ENCODE measurements at regions not wholly inside any gene's neighbourhood (a gene's known extent, or its start where the extent isn't known, plus 50 kb on each side); places are given as distances from the start of the nearest gene placed in this dataset.

DNA sequence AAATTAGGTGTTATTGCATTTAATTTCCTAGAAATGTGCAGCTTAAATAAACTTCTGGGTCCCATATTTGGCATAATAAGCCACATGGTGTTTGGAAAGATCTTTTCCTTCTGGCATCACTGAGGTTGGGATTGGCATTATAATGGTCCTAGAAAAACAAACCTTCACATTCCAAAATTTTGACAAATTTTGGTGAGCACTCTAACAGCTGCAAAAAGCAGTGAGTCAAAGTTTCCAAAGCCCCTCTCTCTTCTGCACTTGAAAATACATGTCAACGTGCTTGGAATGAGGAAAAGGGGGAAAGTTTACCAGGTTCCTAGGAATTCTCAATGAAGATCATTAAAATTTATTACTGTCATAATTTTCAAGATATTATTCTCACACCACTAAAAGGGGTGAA lies 77.8 kb upstream of the STK17B start:
- no peak for DNase-seq

DNA sequence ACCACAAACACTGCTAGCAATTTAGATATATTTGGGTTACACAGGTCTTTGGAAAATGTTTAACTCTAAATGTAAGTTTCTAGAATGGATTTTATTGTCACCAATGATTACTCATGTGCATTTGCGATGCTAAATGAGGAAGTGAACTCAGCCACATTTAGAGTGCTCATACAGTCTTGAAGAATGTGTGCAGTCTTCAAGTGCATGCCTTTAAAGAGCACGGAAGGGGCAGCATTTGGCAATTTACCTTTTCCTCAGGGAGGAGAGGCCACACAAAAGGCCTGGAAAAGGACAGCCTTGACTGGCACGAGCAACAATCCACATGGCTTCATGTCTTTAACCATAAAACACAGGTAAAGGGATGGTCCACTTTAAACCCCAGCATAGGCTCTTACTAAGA lies 78.5 kb upstream of the STK17B start:
- no peak for DNase-seq

DNA sequence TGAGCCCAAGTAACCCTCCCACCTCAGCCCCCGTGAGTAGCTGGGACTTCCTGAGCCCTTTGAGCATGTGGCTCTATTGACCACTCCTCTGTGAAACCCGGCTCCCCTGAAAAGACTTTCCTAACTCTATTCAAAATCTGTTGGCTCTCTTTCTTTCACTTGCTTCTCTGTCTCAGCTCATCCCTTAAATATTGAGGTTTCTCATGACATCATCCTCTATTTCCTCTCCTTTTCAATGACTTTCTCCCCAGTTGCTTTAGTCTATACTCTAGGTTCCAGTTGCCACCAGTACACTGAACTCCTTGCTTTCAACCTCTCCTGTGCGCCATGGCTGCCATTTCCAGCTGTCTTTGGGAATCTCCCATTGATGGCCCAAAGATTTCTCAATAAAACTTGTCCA lies 79.8 kb upstream of the STK17B start:
- no peak for DNase-seq

DNA sequence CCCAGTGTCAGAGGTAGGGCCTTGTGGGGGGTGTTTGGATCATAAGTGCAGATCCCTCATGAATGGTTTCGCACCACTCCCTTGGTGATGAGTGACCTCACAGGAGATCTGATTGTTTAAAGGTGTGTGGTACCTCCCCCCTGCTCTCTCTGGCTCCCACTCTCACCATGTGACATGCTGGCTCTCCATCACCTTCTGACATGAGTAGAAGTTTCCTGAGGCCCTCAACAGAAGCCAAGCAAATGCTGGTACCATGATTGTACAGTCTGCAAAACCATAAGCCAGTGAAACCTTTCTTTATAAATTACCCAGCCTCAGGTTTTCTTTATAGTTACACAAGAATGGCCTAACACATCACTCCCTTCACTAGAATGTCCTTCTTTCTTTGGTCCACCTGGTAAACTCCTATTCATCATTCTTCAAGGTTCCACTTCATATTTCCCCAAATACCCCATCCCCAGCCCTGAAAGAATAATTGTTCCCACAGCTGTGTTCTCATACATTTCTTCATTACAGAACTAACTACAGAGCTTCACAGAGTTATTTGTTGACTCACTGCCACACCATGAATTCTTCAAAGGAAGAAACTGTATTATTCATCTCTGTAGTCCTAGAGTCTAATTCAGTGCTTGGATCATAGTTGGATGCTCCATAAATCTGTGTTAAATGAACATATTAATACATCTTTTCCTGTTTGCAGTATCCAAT lies 81.2 kb upstream of the STK17B start:
- no peak for DNase-seq

DNA sequence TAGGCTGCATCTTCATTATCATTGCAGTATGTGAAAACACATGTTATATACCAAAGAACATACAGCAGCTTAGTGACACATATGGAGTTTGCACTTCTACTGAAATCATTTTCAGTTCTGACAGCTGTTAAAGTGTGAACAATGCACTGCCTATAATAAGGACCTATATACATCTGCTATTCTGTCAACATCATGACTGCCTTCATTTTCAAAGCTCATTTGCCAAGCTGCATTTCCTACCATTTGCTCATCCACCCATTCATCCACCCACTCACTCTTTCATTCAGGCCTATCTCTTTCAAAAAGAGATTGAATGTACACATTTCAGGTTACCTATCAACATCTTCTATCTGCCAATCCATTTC lies 81.7 kb upstream of the STK17B start:
- DNase-seq = no peak

DNA sequence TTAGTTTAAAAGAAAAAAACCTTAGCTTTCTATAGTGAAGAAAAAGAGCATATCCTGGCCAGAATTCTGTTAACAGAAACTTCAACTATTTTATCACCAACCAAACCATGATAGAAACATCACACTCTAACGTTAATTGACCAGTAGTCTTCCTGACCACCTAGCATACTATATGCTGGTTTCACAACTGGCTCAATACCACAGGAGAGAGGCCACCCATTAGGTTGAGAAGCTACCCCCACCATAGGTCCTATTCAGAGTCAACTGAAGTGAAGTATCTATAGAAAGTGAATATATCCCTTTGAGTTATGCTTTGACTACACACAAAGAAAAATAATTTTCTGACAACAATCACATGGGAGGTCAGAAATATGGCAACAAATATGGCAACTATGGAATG lies 85.2 kb upstream of the STK17B start:
- DNase-seq = no peak

DNA sequence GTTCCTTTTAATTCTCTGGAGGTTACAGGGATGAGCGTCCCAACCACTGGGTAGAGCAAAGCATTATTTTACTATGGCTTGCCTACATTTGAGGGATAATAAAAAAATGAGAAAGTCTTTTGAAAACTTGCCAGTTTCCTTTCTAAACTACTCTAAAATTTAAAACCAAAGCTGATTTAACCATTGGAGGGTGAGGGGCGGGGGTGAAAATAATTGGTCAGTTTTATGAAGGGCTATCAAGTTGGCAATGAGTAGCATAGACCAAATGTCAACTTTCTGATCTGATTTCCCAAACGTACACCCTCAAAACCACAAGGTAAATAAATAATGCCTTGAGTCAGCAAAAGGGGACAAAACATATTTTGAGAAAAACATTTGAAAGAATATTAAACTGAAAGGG lies 85.7 kb upstream of the STK17B start:
- no peak for DNase-seq

DNA sequence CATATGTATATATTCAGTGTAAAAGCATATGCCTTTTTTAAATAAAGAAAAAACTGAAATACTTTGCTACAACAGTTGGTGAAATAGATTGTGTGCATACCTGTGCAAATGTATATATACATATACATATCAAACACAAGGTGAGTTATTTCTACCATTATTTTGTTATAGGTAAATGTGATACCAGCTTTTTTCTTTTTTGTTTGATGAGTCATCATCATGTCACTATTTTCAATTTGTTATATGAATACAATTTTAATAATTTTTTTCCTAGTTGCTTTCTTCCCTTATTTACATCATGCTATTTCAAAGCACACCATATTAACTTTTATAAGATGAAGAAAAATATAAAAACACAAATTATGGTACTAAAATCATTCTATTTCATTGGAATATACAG lies 87.0 kb upstream of the STK17B start:
- DNase-seq = no peak

DNA sequence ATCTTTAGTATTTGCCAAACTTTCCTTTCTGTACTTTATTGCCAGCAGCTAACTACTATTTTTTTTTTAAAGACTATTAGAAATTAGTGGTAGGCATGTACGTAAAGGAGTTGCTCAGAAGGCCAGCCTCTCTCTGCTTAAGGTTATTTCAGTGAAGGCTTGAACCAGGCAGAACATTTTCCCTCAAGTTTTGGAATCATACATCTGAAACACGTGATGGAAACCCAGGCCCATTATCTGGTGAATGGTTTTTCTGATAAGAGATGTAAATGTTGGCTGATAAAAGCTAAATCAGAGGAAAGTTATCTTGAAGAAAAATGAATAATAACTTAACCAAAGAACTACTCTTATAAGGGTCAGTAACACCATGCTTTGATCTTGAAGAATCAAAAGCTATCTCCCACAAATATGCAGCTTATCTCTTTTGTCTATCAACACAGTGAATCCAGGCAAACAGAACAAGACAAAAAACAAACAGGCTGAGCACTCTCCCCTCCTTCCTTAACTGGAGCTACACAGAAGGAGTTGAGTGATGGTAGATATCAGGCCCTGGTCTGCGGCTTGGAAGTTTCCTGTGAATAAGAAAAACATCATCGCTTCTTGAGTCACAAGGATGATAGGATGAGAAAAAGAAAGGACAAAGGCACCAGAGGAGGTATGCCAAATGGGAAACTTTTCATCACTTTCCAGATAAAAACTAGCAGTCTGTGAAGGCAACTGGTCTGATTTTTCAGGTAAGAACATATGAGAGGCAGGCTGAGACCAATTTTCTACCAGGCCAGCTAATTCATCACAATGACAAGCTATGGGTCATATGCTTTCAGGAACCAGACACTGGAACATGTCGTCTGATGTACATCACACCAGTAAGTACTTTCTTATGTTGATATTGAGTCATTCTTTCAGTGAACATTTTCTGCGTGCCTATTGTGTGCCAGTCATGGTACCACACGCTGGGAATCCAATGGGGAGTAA lies 88.4 kb upstream of the STK17B start:
- DNase-seq = peak; percentile 64

DNA sequence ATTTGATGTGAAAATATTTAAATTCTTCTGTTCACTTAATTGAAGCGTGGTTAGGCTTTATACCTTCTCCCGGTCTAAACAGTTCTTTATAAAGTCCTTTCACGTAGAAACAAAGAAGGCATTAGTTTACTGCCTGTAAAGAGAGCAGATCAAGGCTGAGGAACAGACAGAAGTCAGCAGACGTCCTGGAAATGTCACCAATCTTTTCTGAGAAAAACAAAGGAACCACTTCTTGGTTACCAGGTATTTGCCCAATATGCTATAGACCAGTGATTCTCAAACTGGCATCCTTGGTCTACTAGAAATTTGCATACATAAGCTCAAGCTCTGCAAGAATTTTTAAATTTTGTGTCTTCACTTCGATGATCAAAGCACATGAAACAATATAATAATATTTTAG lies 89.2 kb upstream of the STK17B start:
- DNase-seq = no peak

DNA sequence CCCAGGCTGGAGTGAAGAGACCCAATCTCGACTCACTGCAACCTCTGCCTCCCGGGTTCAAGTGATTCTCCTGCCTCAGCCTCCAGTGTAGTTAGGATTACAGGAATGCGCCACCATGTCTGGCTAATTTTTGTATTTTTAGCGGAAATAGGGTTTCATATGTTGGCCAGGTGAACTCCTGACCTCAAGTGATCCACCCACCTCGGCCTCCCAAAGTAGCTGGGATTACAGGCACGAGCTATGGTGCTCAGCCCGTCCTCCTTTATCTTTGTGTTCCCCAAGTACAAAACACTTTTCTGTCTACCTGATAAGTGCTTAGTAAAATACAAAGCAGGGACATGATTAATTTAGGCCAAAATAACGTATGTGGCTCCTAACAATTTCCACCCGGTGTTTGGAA lies 91.2 kb upstream of the STK17B start:
- peak; percentile 31 for DNase-seq

DNA sequence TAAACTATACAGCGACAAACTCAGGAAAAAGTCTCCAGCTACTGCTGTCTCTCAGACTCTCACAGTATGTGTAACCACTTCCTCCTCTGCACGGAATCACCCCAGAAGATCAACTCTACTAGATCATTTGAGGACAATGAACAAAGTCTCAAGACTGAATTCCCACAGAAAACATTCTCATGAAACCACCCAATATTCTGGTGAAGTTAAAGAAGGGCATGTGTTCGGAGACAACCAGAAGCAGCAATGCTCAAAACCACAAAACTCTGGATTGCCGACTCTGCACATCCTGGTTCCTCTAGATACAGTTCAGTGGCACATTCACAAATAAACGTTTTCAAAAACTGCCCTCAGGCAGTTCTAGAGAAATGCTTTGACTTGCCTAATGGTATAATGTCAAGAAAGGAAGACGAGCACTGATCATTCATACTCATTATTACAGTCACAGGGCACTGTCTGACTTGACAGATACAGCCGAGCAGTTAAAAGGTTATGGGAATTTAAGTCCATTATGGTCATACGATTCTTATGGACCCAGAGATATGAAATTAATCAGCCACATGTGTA lies 91.9 kb upstream of the STK17B start:
- peak; percentile 83 for DNase-seq

DNA sequence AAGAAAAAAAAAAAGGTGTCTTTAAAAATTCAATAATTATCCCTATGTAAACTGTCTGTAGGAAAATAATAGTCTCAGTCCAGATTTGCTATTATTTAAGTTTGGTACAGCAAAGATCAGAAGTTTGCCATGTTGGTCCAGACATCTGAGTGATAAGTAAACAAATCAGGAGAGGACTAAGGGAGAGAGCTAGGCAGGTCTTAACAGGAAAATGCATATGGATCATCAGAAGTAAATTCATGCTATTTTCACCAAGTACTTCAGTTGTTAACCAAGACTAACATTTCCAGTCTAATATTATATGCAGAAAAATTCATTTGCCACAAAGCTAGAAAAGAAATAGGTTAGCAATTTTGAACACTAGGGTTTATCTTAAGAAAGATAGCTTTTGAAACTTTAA lies 95.0 kb upstream of the STK17B start:
- no peak for DNase-seq

DNA sequence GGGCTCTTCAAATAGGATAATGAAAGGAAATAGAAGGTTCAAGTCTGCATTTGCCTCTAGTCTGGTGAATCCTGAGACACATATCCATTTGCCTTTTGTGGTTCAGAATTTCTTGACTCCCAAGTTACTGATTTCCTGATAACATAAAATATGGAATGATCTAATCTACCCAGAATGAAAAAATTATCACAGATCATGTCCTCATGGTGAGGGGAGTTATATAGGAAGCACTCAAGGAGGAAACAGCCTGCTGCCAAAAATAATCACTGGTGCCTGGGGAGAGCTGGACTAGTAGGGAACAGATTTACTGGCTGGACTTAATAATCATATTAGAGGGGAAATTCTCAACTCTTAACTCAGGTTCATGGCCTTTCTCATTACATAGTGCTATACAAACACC lies 95.5 kb upstream of the STK17B start:
- no peak for DNase-seq

DNA sequence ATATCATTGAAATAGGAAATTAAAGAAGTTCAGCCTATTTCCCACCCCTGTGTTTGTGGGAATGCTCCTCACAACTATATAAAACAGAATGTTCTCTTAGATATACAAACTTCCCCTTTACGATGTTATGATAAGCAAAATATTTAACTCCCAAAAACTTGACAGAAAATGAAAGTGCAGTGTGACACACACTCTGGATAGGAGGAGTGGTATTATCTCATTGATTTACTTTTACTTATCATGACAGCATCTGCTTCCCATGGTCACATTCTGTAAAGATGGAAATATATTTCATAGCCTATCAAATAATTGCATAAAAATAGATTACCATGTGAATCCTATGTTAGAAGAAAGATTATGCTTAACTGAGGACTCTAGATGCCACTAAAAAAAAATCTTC lies 96.6 kb upstream of the STK17B start:
- DNase-seq = peak; percentile 28

DNA sequence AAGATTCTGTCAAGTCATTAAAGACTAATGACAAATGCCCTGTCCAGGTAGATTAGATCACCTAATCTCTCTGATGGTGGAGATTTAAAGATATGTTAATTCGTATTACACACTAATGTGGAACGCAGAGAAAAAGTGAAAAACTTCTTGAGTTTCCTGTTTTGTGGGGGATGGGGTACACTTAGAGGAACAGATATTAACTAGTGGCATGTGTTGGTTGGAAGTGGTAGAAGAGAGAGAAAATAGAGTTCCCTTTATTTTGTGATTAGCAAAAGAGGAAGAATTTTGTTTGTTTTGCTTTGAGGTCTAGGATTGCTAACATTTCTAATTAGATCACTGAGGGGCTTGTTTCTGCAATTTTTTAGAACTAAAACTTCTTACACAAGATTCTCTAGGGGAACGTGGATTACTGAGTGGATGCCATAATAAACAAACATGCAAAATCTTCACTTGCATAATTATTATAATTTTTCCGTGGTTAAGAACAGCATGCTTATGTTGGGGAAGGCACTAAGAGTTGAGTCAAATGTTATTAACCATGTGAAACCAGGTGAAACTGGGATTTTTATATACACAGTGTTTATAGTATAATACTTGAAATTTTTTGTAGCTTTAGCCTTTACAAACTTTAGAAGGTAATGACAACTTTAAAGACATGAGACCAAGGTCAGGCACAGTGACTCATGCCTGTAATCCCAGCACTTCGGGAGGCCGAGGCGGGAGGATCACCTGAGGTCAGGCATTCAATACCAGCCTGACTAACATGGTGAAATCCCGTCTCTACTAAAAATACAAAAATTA lies 97.4 kb upstream of the STK17B start:
- DNase-seq = no peak

DNA sequence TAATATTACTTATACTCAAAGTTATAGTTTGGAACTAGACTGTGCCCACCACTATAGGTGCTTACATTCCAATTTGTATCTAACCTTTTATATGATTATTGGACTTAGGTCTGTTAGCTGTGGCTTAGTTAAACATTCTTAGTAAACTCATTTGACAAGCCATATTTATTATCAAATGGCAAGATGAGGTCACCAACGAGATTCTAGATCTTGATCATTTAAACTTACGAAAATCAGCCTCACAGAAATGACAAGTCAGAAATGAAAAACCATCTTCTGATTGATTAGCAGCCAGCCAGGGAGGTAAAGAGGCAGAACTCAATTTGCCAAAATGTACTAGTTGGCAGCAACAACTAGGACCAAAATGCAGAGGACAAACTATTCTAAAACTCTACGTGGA lies 100.4 kb upstream of the STK17B start:
- no peak for DNase-seq

DNA sequence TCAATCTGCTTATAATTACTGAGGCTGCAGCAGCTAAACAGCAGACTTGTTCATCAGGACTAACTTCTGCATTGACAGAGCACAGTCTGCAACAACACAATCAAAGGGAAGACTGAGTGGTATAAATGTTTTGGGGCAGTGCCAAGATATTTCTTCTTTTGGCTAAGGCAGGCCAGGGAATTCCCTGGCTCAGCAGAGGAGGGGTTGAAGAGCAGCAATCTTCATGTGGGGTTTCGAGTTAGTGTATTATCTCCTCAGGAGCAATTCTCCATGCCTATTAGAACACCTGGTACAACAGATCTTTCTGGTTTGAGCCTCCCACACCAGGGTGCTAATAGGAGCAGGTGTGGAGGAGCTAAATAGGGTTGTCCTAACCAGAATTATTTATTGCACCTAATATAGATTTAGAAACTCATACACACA lies 103.0 kb upstream of the STK17B start:
- DNase-seq = no peak

DNA sequence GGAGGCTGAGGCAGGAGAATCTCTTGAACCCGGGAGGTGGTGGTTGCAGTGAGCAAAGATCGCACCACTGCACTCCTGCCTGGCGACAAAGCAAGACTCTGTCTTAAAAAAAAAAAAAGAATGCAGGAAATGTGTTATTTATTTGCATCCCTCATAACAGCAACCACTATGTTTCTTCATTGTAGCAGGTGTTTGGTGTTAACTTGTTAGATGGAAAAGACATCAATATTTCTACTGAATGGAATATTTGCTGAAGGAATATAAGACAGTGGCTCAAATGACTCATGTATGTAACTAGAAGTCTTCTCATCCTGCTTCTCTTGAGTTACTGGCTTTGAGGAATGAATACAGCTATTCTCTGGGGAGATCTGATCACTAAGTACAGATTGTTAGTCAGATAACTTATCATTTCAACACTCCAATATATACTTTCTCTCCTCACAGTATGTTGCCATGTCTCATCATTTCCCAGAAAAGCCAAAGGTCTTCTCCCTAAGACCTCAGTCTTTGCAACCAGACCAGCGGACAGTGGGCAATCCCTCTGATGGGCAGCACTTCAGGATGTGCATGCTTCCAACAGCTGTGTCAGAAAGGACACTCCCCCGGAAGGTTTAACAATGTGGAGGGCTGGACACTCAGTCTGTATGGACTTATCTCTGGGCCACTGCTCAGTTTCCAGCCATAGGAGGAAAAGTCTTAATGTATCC lies 104.4 kb upstream of the STK17B start:
- DNase-seq = peak; percentile 23

DNA sequence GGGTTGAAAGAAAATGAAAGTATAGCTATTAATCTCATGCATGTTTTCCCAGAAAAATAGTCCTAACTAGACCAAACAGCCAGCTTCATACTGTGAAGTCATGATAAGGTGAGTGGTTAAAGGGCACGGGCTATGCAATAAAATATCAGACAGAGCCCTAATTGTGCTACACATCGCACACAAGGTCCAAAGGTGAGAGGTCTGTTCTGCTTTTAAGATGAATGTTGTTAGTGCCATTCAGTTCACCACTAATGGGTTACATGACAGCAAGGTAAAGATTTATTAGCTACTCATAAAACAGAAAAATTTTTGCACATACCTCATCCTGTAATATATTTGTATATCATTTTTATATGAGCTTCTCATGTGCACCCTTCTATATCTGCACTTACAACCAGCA lies 105.0 kb upstream of the STK17B start:
- DNase-seq = peak; percentile 17

DNA sequence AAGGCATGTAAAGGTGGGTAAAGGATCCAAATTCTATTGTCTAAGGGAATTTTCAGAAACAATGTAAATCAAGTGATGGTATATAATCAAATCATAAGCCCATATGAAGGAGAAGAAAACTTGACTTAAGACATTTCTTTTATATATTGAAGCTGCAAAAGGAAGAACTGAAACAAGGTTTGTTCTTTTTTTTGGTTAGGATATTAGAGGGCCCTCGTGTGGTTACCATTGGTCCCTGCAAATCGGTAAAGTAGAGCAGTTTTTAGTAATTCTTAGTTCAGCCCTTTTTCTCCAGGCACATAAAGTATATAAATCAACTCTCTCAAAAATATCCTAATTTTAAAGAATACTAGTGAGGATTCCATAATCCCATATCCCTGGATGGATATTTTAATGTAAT lies 105.6 kb upstream of the STK17B start:
- peak; percentile 56 for DNase-seq

DNA sequence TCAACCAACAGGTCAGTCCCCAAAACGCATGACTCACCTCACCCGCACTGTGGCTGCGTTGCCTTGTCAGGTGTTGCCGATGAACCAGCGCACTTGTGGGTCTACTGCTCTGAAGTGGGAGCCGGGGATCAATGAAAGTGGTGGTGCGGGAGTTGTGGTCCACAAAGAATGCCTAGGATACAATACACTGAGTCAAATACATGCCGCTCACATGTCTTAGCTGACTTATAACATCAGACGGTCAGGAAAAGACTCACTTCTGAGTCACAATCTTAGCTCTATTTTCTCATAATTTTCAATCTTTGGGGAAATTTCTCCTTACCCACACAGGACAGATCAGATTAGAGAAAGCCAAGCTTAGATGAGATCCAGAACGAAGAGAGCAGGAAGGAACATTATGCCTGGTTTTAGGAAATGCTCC lies 107.1 kb upstream of the STK17B start:
- DNase-seq = no peak

DNA sequence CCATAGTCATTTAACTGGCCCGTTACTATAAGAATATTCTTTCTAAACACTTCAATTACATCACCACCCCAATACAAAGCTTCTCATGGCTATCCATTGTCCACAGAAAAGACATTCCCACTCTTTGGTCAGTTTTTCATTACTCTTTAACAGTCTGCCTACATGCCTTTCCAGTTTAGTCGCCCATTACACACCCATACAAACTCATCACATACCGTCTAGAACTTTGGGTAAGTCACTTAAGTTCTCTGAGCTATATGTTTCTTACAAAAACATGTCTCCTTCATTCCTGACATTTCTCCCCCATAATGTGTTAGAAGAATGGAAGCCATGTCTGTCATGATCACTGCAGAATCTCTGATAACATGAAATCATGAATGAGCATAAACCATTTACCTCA lies 108.2 kb upstream of the STK17B start:
- DNase-seq = no peak
